Stomach (tissue), 4 donors: ENCODE measurements at regions not wholly inside any gene's neighbourhood (a gene's known extent, or its start where the extent isn't known, plus 50 kb on each side); places are given as distances from the start of the nearest gene placed in this dataset.

Experiments
- POLR2A ChIP-seq, 4 donors: fragments of 450-650 bp; IDR thresholded peaks; one replicate each; pipeline ENCODE4 v1.6.1; 2016; ENCODE audit warnings: antibody characterized with exemption in 4 of 4, control low read depth in 2 of 4, mild to moderate bottlenecking in 1 of 4, moderate library complexity in 1 of 4
- POLR2AphosphoS5 ChIP-seq, 3 donors: sonication (generic); formaldehyde crosslinking; IDR thresholded peaks; one replicate each; pipeline ENCODE4 v1.6.1; 2016; ENCODE audit warnings: antibody characterized with exemption in 3 of 3
- TF ChIP-seq, protein P1 (sequence below), 7 experiments: fragments of 450-650 bp in 4 of 7; fragments of 200-600 bp in 3 of 7; sonication (generic) in 3 of 7; IDR thresholded peaks; one replicate each; pipeline ENCODE4 v1.5.1; 2016 to 2019; ENCODE audit warnings: antibody characterized with exemption in 7 of 7, control low read depth in 2 of 7, mild to moderate bottlenecking in 1 of 7

DNA sequence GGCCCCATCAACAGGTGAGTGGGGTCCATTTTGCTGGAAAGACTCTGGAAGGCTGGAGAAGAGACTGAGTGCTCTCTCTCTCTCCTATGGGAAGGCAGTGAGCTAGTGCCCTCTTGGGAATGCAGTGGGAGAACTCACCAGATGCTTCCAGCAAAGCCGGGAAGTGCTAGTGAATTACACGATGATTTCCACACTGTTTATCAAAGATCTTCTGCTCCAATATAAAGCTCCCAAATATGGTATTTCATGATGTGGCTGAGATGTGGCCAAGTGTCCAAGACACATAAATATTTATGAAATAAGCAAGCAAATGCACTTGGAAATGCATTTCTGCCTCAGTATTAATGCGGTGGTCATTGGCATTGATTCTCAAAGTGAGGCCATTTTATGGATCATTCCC, 135.9 kb downstream of the VAPA start:
- TF ChIP-seq POLR2AphosphoS5 (IDR thresholded peaks at IDR 0.05) (peak; percentile 52 to 79 (median 58)), POLR2A (IDR thresholded peaks at IDR 0.05) (no peak)
- TF ChIP-seq, protein P1, sequence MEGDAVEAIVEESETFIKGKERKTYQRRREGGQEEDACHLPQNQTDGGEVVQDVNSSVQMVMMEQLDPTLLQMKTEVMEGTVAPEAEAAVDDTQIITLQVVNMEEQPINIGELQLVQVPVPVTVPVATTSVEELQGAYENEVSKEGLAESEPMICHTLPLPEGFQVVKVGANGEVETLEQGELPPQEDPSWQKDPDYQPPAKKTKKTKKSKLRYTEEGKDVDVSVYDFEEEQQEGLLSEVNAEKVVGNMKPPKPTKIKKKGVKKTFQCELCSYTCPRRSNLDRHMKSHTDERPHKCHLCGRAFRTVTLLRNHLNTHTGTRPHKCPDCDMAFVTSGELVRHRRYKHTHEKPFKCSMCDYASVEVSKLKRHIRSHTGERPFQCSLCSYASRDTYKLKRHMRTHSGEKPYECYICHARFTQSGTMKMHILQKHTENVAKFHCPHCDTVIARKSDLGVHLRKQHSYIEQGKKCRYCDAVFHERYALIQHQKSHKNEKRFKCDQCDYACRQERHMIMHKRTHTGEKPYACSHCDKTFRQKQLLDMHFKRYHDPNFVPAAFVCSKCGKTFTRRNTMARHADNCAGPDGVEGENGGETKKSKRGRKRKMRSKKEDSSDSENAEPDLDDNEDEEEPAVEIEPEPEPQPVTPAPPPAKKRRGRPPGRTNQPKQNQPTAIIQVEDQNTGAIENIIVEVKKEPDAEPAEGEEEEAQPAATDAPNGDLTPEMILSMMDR (IDR thresholded peaks at IDR 0.05) = no peak
